GM19240 (cell line): ENCODE measurements at regions not wholly inside any gene's neighbourhood (a gene's known extent, or its start where the extent isn't known, plus 50 kb on each side); places are given as distances from the start of the nearest gene placed in this dataset.

ENCODE experiments used
- DNase-seq: peaks from one replicate; pipeline ENCODE4 v3.0.0; 2011; ENCODE audit warnings: low spot score; ENCODE audit not compliant: insufficient read length

GRCh38 chr11:43223026-43223425 is 88.8 kb upstream of the API5 start:
- DNase-seq = no peak

- no peak for DNase-seq
Observed at GRCh38 chr11:43234881-43235280, 76.9 kb upstream of the API5 start.

- DNase-seq = no peak
Observed at GRCh38 chr11:43238341-43238740, 73.5 kb upstream of the API5 start.

GRCh38 chr11:43239791-43240190 is 72.0 kb upstream of the API5 start:
- no peak for DNase-seq

GRCh38 chr11:43242401-43242800 is 69.4 kb upstream of the API5 start:
- DNase-seq = no peak

GRCh38 chr11:43243927-43244326 is 67.9 kb upstream of the API5 start:
- no peak for DNase-seq

GRCh38 chr11:43245466-43245865 is 66.3 kb upstream of the API5 start:
- no peak for DNase-seq

GRCh38 chr11:43250309-43250708 is 61.5 kb upstream of the API5 start:
- no peak for DNase-seq

- DNase-seq = no peak
Observed at GRCh38 chr11:43261775-43262174, 50.0 kb upstream of the API5 start.
